Glutamatergic neuron (in vitro differentiated cells): ENCODE measurements at regions not wholly inside any gene's neighbourhood (a gene's known extent, or its start where the extent isn't known, plus 50 kb on each side); places are given as distances from the start of the nearest gene placed in this dataset.

Source experiments
- DNase-seq: peaks from one replicate; pipeline ENCODE4 v3.0.0; 2022
- H3K27ac Mint-ChIP-seq: one replicate; pipeline ENCODE4 v1.8.0; 2020; ENCODE audit warnings: mild to moderate bottlenecking, mixed read lengths, inconsistent platforms; ENCODE audit not compliant: unreplicated experiment
- H3K27me3 Mint-ChIP-seq: one replicate; pipeline ENCODE4 v1.8.0; 2020; ENCODE audit warnings: mild to moderate bottlenecking, moderate library complexity, mixed read lengths, inconsistent platforms; ENCODE audit not compliant: unreplicated experiment
- H3K36me3 Mint-ChIP-seq: one replicate; pipeline ENCODE4 v1.8.0; 2020; ENCODE audit warnings: mild to moderate bottlenecking, mixed read lengths, inconsistent platforms; ENCODE audit not compliant: unreplicated experiment
- H3K4me1 Mint-ChIP-seq: one replicate; pipeline ENCODE4 v1.8.0; 2020; ENCODE audit warnings: mild to moderate bottlenecking, low read depth, mixed read lengths, inconsistent platforms; ENCODE audit not compliant: unreplicated experiment
- H3K4me3 Mint-ChIP-seq: one replicate; pipeline ENCODE4 v1.8.0; 2020; ENCODE audit warnings: mild to moderate bottlenecking, mixed read lengths, inconsistent platforms; ENCODE audit not compliant: unreplicated experiment
- H3K9me3 Mint-ChIP-seq: one replicate; pipeline ENCODE4 v1.8.0; 2020; ENCODE audit warnings: mild to moderate bottlenecking, moderate library complexity, mixed read lengths, inconsistent platforms; ENCODE audit not compliant: unreplicated experiment
- CTCF ChIP-seq: fragments of 200-600 bp; sonication (generic); IDR thresholded peaks from one replicate; pipeline ENCODE4 v1.5.0; 2021; ENCODE audit not compliant: partially characterized antibody, unreplicated experiment

- no peaks in the 10 kb centered on the region for H3K27me3 Mint-ChIP-seq
- H3K9me3 Mint-ChIP-seq: no peaks in the 10 kb centered on the region
- H3K4me1 Mint-ChIP-seq: no peaks in the 10 kb centered on the region
- TF ChIP-seq CTCF: no peak
- no peaks in the 10 kb centered on the region for H3K36me3 Mint-ChIP-seq
- DNase-seq: no peak
- H3K27ac Mint-ChIP-seq: no peak overlapping the region
- no peak overlapping the region for H3K4me3 Mint-ChIP-seq
Measured at GRCh38 chr3:22792533-22792932, 410.6 kb upstream of the UBE2E2 start.

- no peak for TF ChIP-seq CTCF
- no peaks in the 10 kb centered on the region for H3K9me3 Mint-ChIP-seq
- no peaks in the 10 kb centered on the region for H3K27me3 Mint-ChIP-seq
- no peak overlapping the region for H3K27ac Mint-ChIP-seq
- H3K4me3 Mint-ChIP-seq: no peak overlapping the region
- DNase-seq: no peak
- H3K4me1 Mint-ChIP-seq: no peaks in the 10 kb centered on the region
- no peaks in the 10 kb centered on the region for H3K36me3 Mint-ChIP-seq
Measured at GRCh38 chr3:22795917-22796316, 407.2 kb upstream of the UBE2E2 start.

GRCh38 chr3:22798461-22798860, 404.7 kb upstream of the UBE2E2 start:
- Mint-ChIP-seq H3K36me3 (peaks cover 4% of the 10 kb centered on the region), H3K9me3 (no peaks in the 10 kb centered on the region), H3K4me1 (no peaks in the 10 kb centered on the region), H3K27ac (no peak overlapping the region), H3K27me3 (no peaks in the 10 kb centered on the region), H3K4me3 (no peak overlapping the region)
- no peak for DNase-seq
- TF ChIP-seq CTCF: no peak

- no peak for DNase-seq
- no peak overlapping the region for H3K4me3 Mint-ChIP-seq
- H3K36me3 Mint-ChIP-seq: no peaks in the 10 kb centered on the region
- H3K27me3 Mint-ChIP-seq: no peaks in the 10 kb centered on the region
- no peak overlapping the region for H3K27ac Mint-ChIP-seq
- no peaks in the 10 kb centered on the region for H3K4me1 Mint-ChIP-seq
- TF ChIP-seq CTCF: no peak
- H3K9me3 Mint-ChIP-seq: peaks cover 1% of the 10 kb centered on the region
Measured at GRCh38 chr3:22819209-22819608, 383.9 kb upstream of the UBE2E2 start.

GRCh38 chr3:22835041-22835440, 368.1 kb upstream of the UBE2E2 start:
- Mint-ChIP-seq H3K9me3 (no peaks in the 10 kb centered on the region), H3K36me3 (no peaks in the 10 kb centered on the region), H3K4me1 (no peaks in the 10 kb centered on the region), H3K4me3 (no peak overlapping the region), H3K27ac (no peak overlapping the region), H3K27me3 (no peaks in the 10 kb centered on the region)
- no peak for DNase-seq
- no peak for TF ChIP-seq CTCF
